Trophoblast cell (in vitro differentiated cells and primary cell): ENCODE measurements at regions not wholly inside any gene's neighbourhood (a gene's known extent, or its start where the extent isn't known, plus 50 kb on each side); places are given as distances from the start of the nearest gene placed in this dataset.

Experiments used
- DNase-seq, 2 donors: peaks; one replicate each; pipeline ENCODE4 v3.0.0-alpha.2; 2016
- H2AFZ ChIP-seq: 2 replicates; pipeline ENCODE4 v1.6.1; 2013; ENCODE audit warnings: low read length, moderate library complexity, mild to moderate bottlenecking; ENCODE audit not compliant: insufficient read depth, poor library complexity
- H2AK5ac ChIP-seq: 2 replicates; pipeline ENCODE4 v1.6.1; 2013; ENCODE audit warnings: mild to moderate bottlenecking, low read length
- H2BK120ac ChIP-seq: 2 replicates; pipeline ENCODE4 v1.6.1; 2013; ENCODE audit warnings: low read length, mild to moderate bottlenecking, moderate library complexity; ENCODE audit not compliant: insufficient read depth, poor library complexity
- H2BK12ac ChIP-seq: 2 replicates; pipeline ENCODE4 v1.6.1; 2013; ENCODE audit warnings: mild to moderate bottlenecking, low read length, moderate library complexity
- H2BK5ac ChIP-seq: 2 replicates; pipeline ENCODE4 v1.6.1; 2013; ENCODE audit warnings: low read length, low read depth, moderate library complexity, mild to moderate bottlenecking; ENCODE audit not compliant: poor library complexity
- H3K14ac ChIP-seq: 2 replicates; pipeline ENCODE4 v1.6.1; 2013; ENCODE audit warnings: mild to moderate bottlenecking, low read length
- H3K18ac ChIP-seq: 2 replicates; pipeline ENCODE4 v1.6.1; 2013; ENCODE audit warnings: mild to moderate bottlenecking, low read length
- H3K23ac ChIP-seq: 2 replicates; pipeline ENCODE4 v1.6.1; 2013; ENCODE audit warnings: low read length
- H3K27ac ChIP-seq: 2 replicates; pipeline ENCODE4 v1.5.1; 2013; ENCODE audit warnings: low read depth, mild to moderate bottlenecking, inconsistent platforms, low read length, moderate library complexity
- H3K27me3 ChIP-seq: 2 replicates; pipeline ENCODE4 v1.6.1; 2013; ENCODE audit warnings: inconsistent platforms, mild to moderate bottlenecking, low read length, moderate library complexity; ENCODE audit not compliant: insufficient read depth
- H3K36me3 ChIP-seq, 2 experiments: 1 replicate in 1 of 2; 2 replicates in 1 of 2; pipeline ENCODE4 v1.6.1; 2013; ENCODE audit warnings: low read length in 2 of 2, mild to moderate bottlenecking in 2 of 2, moderate library complexity in 1 of 2; ENCODE audit not compliant: insufficient read depth in 2 of 2, control insufficient read depth in 1 of 2
- H3K4ac ChIP-seq: 2 replicates; pipeline ENCODE4 v1.6.1; 2013; ENCODE audit warnings: low read depth, mild to moderate bottlenecking, low read length, moderate library complexity
- H3K4me1 ChIP-seq, 2 experiments: 1 replicate in 1 of 2; 2 replicates in 1 of 2; pipeline ENCODE4 v1.6.1; 2013; ENCODE audit warnings: low read length in 2 of 2, mild to moderate bottlenecking in 2 of 2, moderate library complexity in 1 of 2; ENCODE audit not compliant: insufficient read depth in 2 of 2, control insufficient read depth in 1 of 2
- H3K4me2 ChIP-seq: 2 replicates; pipeline ENCODE4 v1.6.1; 2013; ENCODE audit warnings: inconsistent platforms, mild to moderate bottlenecking, low read length, moderate library complexity
- H3K4me3 ChIP-seq: 2 replicates; pipeline ENCODE4 v1.5.1; 2013; ENCODE audit warnings: mild to moderate bottlenecking, low read depth, low read length, inconsistent platforms
- H3K79me1 ChIP-seq: one replicate; pipeline ENCODE4 v1.6.1; 2013; ENCODE audit warnings: low read length
- H3K79me2 ChIP-seq: 2 replicates; pipeline ENCODE4 v1.6.1; 2013; ENCODE audit warnings: low read length, mild to moderate bottlenecking; ENCODE audit not compliant: control insufficient read depth, insufficient read depth, poor library complexity
- H3K9ac ChIP-seq: 2 replicates; pipeline ENCODE4 v1.6.1; 2013; ENCODE audit warnings: mild to moderate bottlenecking, low read length
- H3K9me3 ChIP-seq: 2 replicates; pipeline ENCODE4 v1.6.1; 2013; ENCODE audit warnings: low read depth, mild to moderate bottlenecking, control low read depth, inconsistent platforms, low read length; ENCODE audit not compliant: insufficient read depth
- H4K12ac ChIP-seq: 2 replicates; pipeline ENCODE4 v1.6.1; 2013; ENCODE audit warnings: low read depth, mild to moderate bottlenecking, low read length, moderate library complexity
- H4K8ac ChIP-seq: 2 replicates; pipeline ENCODE4 v1.6.1; 2013; ENCODE audit warnings: low read depth, mild to moderate bottlenecking, low read length, moderate library complexity
- H4K91ac ChIP-seq: one replicate; pipeline ENCODE4 v1.6.1; 2013; ENCODE audit warnings: low read depth, mild to moderate bottlenecking, low read length, moderate library complexity
- WGBS: extraction: QIAGEN DNeasy Blood & Tissue Kit; methylation state at CpG from one replicate; pipeline ENCODE4 v1.1.7; 2013; ENCODE audit warnings: missing lambda C conversion rate; ENCODE audit not compliant: insufficient read length, insufficient coverage; ENCODE audit errors: extremely low coverage; 5-methylcytosine and 5-hydroxymethylcytosine counted together

GRCh38 chr3:71951361-71951760 lies 166.4 kb upstream of the PROK2 start:
- Histone ChIP-seq H2BK120ac (no peak overlapping the region), H3K4ac (no peak overlapping the region), H2AK5ac (no peak overlapping the region), H3K23ac (no peak overlapping the region), H2AFZ (no peak overlapping the region), H3K79me2 (no peaks in the 10 kb centered on the region), H3K36me3 (no peaks in the 10 kb centered on the region), H3K18ac (no peak overlapping the region), H3K79me1 (no peaks in the 10 kb centered on the region), H3K14ac (no peak overlapping the region), H3K9ac (no peak overlapping the region), H3K9me3 (peaks cover 1% of the 10 kb centered on the region), H3K27ac (no peak overlapping the region), H3K4me2 (no peak overlapping the region), H2BK12ac (no peak overlapping the region), H4K12ac (no peak overlapping the region), H3K4me1 (peaks cover 0 to 4% of the 10 kb centered on the region in 2 experiments), H4K91ac (no peak overlapping the region), H2BK5ac (no peak overlapping the region), H3K27me3 (no peaks in the 10 kb centered on the region), H4K8ac (no peak overlapping the region), H3K4me3 (no peak overlapping the region)
- DNase-seq, result no peak
- no CpG with 5 or more reads among the region's 4 CpGs for WGBS

- H2BK5ac ChIP-seq, result no peak overlapping the region
- no peaks in the 10 kb centered on the region for H3K79me1 ChIP-seq
- H3K9me3 ChIP-seq, result peaks cover 1% of the 10 kb centered on the region
- no peak overlapping the region for H3K4me2 ChIP-seq
- DNase-seq, result no peak
- no peak overlapping the region for H3K9ac ChIP-seq
- no peaks in the 10 kb centered on the region for H3K36me3 ChIP-seq
- no peak overlapping the region for H4K8ac ChIP-seq
- no peaks in the 10 kb centered on the region for H3K79me2 ChIP-seq
- no peak overlapping the region for H2AK5ac ChIP-seq
- H3K18ac ChIP-seq, result no peak overlapping the region
- no peaks in the 10 kb centered on the region for H3K27me3 ChIP-seq
- H4K91ac ChIP-seq, result no peak overlapping the region
- no peak overlapping the region for H3K23ac ChIP-seq
- no peak overlapping the region for H2BK120ac ChIP-seq
- no peak overlapping the region for H4K12ac ChIP-seq
- H3K27ac ChIP-seq, result no peak overlapping the region
- H2BK12ac ChIP-seq, result no peak overlapping the region
- WGBS, result no CpG with 5 or more reads among the region's 4 CpGs
- H3K14ac ChIP-seq, result no peak overlapping the region
- H3K4me3 ChIP-seq, result no peak overlapping the region
- no peak overlapping the region for H2AFZ ChIP-seq
- no peak overlapping the region for H3K4ac ChIP-seq
- no peaks in the 10 kb centered on the region for H3K4me1 ChIP-seq
Measured at GRCh38 chr3:71949442-71949841, 164.5 kb upstream of the PROK2 start.

- no peak overlapping the region for H4K12ac ChIP-seq
- H3K27ac ChIP-seq, result no peak overlapping the region
- no peak overlapping the region for H2BK5ac ChIP-seq
- no peaks in the 10 kb centered on the region for H3K27me3 ChIP-seq
- no peak overlapping the region for H3K4me3 ChIP-seq
- no peak overlapping the region for H2BK120ac ChIP-seq
- H3K23ac ChIP-seq, result no peak overlapping the region
- no peak overlapping the region for H3K4me2 ChIP-seq
- no peak overlapping the region for H4K8ac ChIP-seq
- H4K91ac ChIP-seq, result no peak overlapping the region
- H3K36me3 ChIP-seq, result no peaks in the 10 kb centered on the region
- no peak for DNase-seq
- H3K79me2 ChIP-seq, result no peaks in the 10 kb centered on the region
- no peak overlapping the region for H2AK5ac ChIP-seq
- no peak overlapping the region for H3K9ac ChIP-seq
- no peak overlapping the region for H3K4ac ChIP-seq
- H2AFZ ChIP-seq, result no peak overlapping the region
- no peak overlapping the region for H3K14ac ChIP-seq
- H3K79me1 ChIP-seq, result no peaks in the 10 kb centered on the region
- no peaks in the 10 kb centered on the region for H3K4me1 ChIP-seq
- no CpG with 5 or more reads among the region's 5 CpGs for WGBS
- H2BK12ac ChIP-seq, result no peak overlapping the region
- H3K9me3 ChIP-seq, result peaks cover 3% of the 10 kb centered on the region
- H3K18ac ChIP-seq, result no peak overlapping the region
Measured at GRCh38 chr3:71944482-71945065, 159.6 kb upstream of the PROK2 start.

- Histone ChIP-seq H3K27me3 (no peaks in the 10 kb centered on the region), H3K4me1 (no peaks in the 10 kb centered on the region), H3K9ac (no peak overlapping the region), H3K14ac (no peak overlapping the region), H3K9me3 (peaks cover 3% of the 10 kb centered on the region), H3K23ac (no peak overlapping the region), H2AK5ac (no peak overlapping the region), H3K4me3 (no peak overlapping the region), H2BK5ac (no peak overlapping the region), H3K36me3 (no peaks in the 10 kb centered on the region), H4K91ac (no peak overlapping the region), H3K79me1 (no peaks in the 10 kb centered on the region), H3K79me2 (no peaks in the 10 kb centered on the region), H4K8ac (no peak overlapping the region), H3K18ac (no peak overlapping the region), H3K4me2 (no peak overlapping the region), H3K4ac (no peak overlapping the region), H2BK12ac (no peak overlapping the region), H2AFZ (no peak overlapping the region), H3K27ac (no peak overlapping the region), H4K12ac (no peak overlapping the region), H2BK120ac (no peak overlapping the region)
- no peak for DNase-seq
- WGBS, result no CpG with 5 or more reads among the region's 9 CpGs
Measured at GRCh38 chr3:71942432-71943187, 157.7 kb upstream of the PROK2 start.
